HG03521 (cell line): ENCODE measurements at regions not wholly inside any gene's neighbourhood (a gene's known extent, or its start where the extent isn't known, plus 50 kb on each side); places are given as distances from the start of the nearest gene placed in this dataset.
"Not testable (repeated sequence)": the region's sequence is repeated elsewhere in the genome, so short reads cannot be mapped to it uniquely, and the experiment has no call there.

ENCODE experiments used
- ATAC-seq: cut with Tn5 transposase; IDR thresholded peaks from one replicate; pipeline ENCODE4 v1.9.1; 2021; ENCODE audit warnings: mild to moderate bottlenecking, moderate library complexity; ENCODE audit not compliant: unreplicated experiment

GRCh38 chr21:16441789-16442188 lies 712.0 kb downstream of the USP25 start:
- no peak for ATAC-seq

DNA sequence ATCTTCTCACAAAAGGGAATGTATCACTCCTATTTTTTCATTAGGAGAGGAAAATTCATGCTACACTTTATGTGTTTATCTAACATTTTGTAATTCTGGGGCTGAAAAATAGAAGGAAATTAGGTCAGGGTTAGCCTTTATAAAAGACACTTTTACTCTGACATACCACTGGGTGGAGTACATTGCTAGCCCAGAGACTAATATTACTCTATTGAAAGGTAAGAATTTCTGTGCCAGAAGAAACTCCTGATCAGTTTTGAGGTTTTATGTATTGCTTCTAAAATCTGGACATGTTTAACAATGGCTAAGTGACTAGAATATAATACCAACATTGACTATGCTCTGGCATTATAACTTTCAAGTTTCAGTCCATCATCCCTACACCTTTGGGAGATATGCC lies 724.6 kb downstream of the USP25 start:
- no peak for ATAC-seq

DNA sequence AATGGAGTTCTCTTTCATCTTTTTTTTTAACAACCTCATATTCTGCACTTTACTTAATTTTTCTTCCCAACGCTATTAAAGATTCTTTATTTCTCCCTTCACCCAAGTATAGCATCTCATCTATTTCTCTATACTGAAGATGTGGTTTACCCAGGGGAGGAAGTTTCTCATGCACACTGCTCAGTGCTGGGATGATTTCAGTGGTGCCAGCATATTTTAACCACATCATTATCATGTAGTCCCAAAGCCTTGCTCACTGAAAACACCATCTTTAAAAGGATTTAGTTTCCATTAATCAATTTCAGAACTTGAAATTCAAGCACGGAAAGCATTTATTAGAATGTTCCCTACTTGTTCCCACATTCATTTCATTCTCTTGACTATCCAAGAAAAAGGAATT lies 725.7 kb downstream of the USP25 start:
- ATAC-seq, result no peak

DNA sequence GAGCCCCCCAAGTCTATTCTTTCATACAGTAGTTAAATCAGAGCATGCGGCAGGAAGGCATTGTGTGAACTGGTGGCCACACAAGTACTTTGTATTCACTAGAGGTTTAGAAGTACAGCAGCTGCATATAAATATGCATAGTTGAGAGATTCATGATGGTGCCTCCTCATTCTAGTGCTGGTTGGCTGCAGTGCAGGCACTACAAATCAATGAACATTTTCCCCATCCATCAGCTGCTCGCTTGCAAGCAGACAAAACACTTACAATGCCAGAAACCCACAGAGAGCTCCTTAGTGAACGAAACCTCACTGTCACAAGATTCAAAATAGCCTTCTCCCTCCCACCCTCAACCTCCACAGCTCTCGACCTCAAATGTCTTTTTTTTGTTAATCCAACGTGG lies 726.2 kb downstream of the USP25 start:
- no peak for ATAC-seq

GRCh38 chr21:16457498-16457897 lies 727.7 kb downstream of the USP25 start:
- no peak for ATAC-seq

GRCh38 chr21:16460936-16461335 lies 731.2 kb downstream of the USP25 start:
- no peak for ATAC-seq

DNA sequence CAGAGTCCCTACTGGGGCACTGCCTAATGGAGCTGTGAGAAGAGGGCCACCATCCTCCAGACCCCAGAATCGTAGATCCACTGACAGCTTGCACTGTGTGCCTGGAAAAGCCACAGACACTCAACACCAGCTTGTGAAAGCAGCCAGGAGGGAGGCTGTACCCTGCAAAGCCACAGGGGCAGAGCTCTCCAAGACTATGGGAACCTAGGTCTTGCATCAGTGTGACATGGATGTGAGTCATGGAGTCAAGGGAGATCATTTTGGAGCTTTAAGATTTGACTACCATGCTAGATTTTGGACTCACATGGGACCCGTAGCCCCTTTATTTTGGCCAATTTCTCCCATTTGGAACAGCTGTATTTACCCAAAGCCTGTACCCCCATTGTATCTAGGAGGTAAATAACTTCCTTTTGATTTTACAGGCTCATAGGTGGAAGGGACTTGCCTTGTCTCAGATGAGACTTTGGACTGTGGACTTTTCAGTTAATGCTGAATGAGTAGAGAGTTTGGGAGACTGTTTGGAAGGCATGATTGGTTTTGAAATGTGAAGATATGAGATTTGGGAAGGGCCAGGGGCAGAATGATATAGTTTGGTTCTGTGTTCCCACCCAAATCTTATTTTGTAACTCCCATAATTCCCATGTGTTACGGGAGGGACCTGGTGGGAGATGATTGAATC lies 734.6 kb downstream of the USP25 start:
- ATAC-seq, result not testable (repeated sequence)

GRCh38 chr21:16468184-16468583 lies 738.4 kb downstream of the USP25 start:
- ATAC-seq, result no peak

DNA sequence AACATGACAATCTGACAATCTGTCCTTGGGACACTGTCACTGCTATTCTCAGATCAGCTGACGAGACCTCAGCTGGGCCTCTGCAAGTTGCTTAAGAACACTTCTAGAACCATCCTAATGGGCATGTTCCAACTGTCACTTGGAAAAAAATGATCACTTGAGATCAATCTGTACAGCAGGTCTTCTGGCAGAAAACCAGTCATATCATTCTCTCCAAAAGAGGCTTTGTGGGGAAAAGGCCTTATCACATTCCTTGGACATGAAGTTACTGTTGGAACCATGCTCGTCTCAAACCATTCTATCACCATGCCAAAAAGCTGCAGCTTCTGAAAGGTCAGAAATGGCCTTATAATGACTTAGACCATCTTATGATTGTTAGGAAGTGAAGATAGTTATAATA lies 744.2 kb downstream of the USP25 start:
- no peak for ATAC-seq

DNA sequence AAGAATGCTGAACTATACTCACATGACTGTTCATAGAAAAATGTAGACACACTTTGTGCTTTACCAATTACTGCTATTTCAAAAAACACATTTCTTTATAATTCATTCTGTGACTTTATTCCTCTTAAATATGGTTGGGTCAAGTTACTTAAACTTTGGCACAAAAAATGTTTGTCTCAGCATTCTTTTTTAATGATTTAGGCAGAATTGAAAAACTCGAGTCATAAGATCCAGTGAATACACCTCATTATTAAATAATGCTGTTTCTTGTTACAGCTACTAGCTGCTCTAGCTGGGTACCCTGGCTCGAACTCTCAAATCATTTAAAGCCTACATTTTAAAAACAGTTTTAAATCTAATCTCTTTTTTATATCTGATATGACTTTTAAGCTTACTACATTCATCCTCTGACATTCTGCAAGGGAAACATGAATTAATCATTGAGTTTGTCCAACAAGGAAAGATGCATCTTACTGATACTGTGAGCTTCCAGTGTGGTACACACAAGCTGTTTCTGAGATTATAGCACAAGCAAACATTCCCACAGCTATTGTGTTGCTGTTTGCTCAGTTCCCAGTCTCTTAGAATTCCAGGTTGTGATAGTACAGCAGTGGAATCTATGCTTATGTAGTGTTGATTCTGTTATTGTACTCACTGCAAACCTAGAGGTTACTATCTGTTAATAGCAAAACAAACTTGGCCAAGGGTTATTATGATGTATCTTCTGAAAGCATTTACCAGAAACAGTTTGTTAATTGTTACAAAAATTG lies 746.5 kb downstream of the USP25 start:
- no peak for ATAC-seq

DNA sequence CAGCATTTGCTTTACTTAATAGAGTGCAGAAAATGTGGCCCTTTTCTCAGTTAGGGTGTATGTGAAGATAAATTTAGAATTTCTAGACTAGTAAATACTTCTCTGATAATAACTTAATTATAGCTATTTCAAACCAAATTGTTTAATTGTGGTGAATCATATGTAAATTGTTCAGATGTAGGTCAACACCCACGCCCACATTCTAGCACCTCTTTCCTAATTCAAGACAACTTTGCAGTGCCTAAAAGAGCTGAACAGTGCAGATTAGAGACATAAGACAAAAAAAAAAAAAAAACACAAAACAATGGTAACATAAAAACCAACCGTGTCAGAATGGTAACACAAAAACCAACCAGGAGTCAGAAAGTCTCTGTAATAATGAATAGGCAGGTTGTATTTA lies 758.3 kb downstream of the USP25 start:
- ATAC-seq, result no peak

- ATAC-seq, result no peak
These were observed 762.6 kb downstream of the USP25 start for GRCh38 chr21:16492356-16492755.

- no peak for ATAC-seq
These were observed 763.1 kb downstream of the USP25 start for GRCh38 chr21:16492892-16493291.

GRCh38 chr21:16496609-16497008 lies 766.8 kb downstream of the USP25 start:
- ATAC-seq, result no peak

DNA sequence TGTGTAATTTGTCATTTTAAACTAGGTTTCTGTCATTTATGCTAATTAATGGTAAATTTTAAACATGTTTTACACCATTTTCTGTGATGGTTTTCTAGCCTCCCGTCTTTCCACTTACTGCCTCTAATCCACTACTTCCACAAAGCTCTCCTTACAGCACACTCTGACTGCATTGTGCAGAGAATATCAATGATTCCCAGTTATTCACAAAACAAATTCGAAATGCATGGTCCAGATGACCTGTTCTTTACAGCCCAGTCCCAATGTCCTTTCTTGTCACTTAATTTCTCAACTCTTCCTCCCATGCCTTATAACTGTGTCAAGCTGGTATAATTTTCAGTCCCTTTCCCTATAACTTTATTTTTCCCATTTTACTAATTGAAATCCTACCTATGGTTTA lies 770.5 kb downstream of the USP25 start:
- no peak for ATAC-seq

DNA sequence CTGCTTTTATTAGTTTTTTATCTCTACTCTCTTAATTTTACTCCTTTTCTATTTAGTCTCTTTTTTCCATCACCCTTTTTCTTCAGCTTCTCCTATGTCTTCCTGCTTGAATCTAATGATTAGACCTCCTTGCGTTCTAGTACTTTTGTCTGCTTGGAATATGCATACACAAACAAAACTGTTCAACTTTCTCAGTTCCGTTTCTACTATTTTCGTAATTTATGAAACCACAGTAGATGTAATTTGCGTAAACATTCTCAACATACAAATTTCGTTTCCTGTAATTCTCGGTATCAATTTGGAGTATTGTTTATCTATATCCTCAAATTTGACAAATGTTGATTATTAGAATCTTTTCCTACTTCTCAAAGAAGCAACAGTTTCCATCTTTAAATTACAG lies 772.5 kb downstream of the USP25 start:
- ATAC-seq, result no peak

GRCh38 chr21:16502897-16503296 lies 773.1 kb downstream of the USP25 start:
- no peak for ATAC-seq

GRCh38 chr21:16504281-16504680 lies 774.5 kb downstream of the USP25 start:
- ATAC-seq, result no peak

GRCh38 chr21:16504766-16505165 lies 775.0 kb downstream of the USP25 start:
- ATAC-seq, result no peak

GRCh38 chr21:16509476-16509875 lies 779.7 kb downstream of the USP25 start:
- ATAC-seq, result no peak

- ATAC-seq, result no peak
These were observed 784.5 kb downstream of the USP25 start for GRCh38 chr21:16514316-16514715.

DNA sequence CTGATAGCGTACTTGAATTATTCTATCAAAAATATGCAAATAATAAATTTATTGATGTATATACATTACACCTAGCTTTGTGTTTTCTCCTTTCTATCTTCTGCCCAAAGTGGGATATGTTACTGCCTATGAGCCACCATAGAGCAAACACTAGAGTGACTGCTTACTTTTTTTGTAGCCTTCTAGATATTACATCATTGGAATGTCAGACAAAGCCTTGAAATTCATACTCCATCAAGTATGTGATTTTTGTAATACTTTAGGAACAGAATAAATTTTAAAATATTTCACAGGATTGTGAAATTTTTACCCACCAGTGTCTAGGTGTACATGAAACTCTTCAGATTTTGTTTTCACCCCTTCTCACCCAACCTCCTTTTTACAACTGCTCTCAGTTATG lies 787.6 kb downstream of the USP25 start:
- no peak for ATAC-seq

GRCh38 chr21:16519036-16519435 lies 789.3 kb downstream of the USP25 start:
- ATAC-seq, result no peak
